ENCODE measurements at regions not wholly inside any gene's neighbourhood (a gene's known extent, or its start where the extent isn't known, plus 50 kb on each side); places are given as distances from the start of the nearest gene placed in this dataset.

DNA sequence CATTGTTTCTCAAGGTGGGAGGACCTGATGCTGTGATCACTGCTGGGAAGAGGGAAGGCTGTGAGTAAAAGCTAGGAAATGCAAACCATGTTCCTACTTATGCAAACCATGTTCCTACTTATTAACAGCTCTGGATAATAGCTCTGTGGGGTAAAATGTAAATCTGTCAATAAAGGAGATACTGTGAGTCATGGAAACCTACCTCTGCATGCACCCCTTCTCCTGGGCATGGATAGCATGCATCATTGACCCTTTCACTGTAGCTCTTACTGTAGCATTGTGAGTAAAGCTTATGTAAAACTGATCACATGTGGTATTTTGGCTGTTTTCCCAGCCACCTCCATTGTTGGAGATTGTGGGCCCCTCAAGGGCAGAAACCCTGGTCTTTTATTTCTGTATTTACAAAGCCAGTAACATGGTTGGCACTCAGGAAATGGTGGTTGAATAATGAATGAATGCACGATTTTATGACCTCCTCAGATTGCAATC lies 253.7 kb downstream of the GRIN2B start:
- no peak overlapping the region for H3K4me2 ChIP-seq (ENCODE audit: low read depth, low read length)
- H4K8ac ChIP-seq (ENCODE audit: low read depth in 2 of 2, low read length in 2 of 2) = no peak overlapping the region
- in situ Hi-C loops (cut with MboI; ENCODE audit: low sequenced_read_pairs) (loop anchor here (25.0 kb wide), 1 partner anchor 435 kb away; no protein-coding TSS in a partner anchor), dilution Hi-C loops (cut with HindIII; ENCODE audit: low sequenced_read_pairs, unreplicated experiment) (no loop called here), intact Hi-C loops (cut with micrococcal nuclease) (no loop called here)
- no peak overlapping the region for H2BK20ac ChIP-seq (ENCODE audit: low read depth, low read length)
- DNase-seq (no peak), ATAC-seq (ENCODE audit: low read depth) (no peak)
- H3K9ac ChIP-seq (ENCODE audit: low read depth, low read length) = no peak overlapping the region
- no peak overlapping the region for H4K91ac ChIP-seq (ENCODE audit: insufficient read depth, low read depth, low read length)
- no CpG with 5 or more reads among the region's 1 CpG for WGBS, 2 experiments (ENCODE audit: extremely low coverage in 2 of 2, insufficient read length in 1 of 2)
- no peaks in the 10 kb centered on the region for H3K27me3 ChIP-seq (ENCODE audit: control insufficient read depth, insufficient read depth, low read length)
- no peaks in the 10 kb centered on the region for H3K9me3 ChIP-seq (ENCODE audit: control insufficient read depth, insufficient read depth, low read length)
- H3K18ac ChIP-seq (ENCODE audit: low read depth, low read length) = no peak overlapping the region
- ChIA-PET CTCF (no interaction called here), POLR2A (ENCODE audit: unreplicated experiment) (no interaction called here)
- no peak overlapping the region for H3K4ac ChIP-seq (ENCODE audit: low read depth, low read length)
- BruUV-seq (replicated peaks) = no TSS peak
- H4K20me1 ChIP-seq (ENCODE audit: insufficient read depth, low read length) = no peaks in the 10 kb centered on the region
- no peak overlapping the region for H2BK120ac ChIP-seq (ENCODE audit: low read depth, low read length)
- no peak overlapping the region for H3K23ac ChIP-seq (ENCODE audit: low read depth, low read length)
- no peaks in the 10 kb centered on the region for H3K79me1 ChIP-seq (ENCODE audit: low read depth in 1 of 2, low read length in 2 of 2)
- no peak overlapping the region for H2BK15ac ChIP-seq (ENCODE audit: low read depth, low read length)
- H3K36me3 ChIP-seq (ENCODE audit: control insufficient read depth, insufficient read depth, low read length) = no peaks in the 10 kb centered on the region
- H3K9me1 ChIP-seq (ENCODE audit: insufficient read depth, low read length) = no peaks in the 10 kb centered on the region
- H2BK5ac ChIP-seq (ENCODE audit: low read depth, low read length, poor library complexity, severe bottlenecking) = no peak overlapping the region
- H3K14ac ChIP-seq (replicated peaks; ENCODE audit: low read depth, low read length) = no peak overlapping the region
- H3K27ac ChIP-seq (ENCODE audit: insufficient read depth, low read length) = no peak overlapping the region
- H3K4me3 ChIP-seq (ENCODE audit: insufficient read depth, low read depth, low read length) = no peak overlapping the region
- no peak overlapping the region for H2AK9ac ChIP-seq (replicated peaks; ENCODE audit: low read depth, low read length, poor library complexity)
- H4K5ac ChIP-seq (ENCODE audit: low read depth, low read length) = no peak overlapping the region
- no peaks in the 10 kb centered on the region for H3K4me1 ChIP-seq (ENCODE audit: control insufficient read depth, insufficient read depth, low read length)
- no peak overlapping the region for H2AFZ ChIP-seq (replicated peaks; ENCODE audit: low read length, poor library complexity)
- no peak overlapping the region for H2AK5ac ChIP-seq (ENCODE audit: low read depth, low read length)
- no peak for TF ChIP-seq RAD21 (IDR thresholded peaks at IDR 0.05; ENCODE audit: low read length)
- TF ChIP-seq RFX5 (IDR thresholded peaks at IDR 0.05; ENCODE audit: low read depth, low read length) = no peak
- TF ChIP-seq SMC3 (IDR thresholded peaks at IDR 0.05; ENCODE audit: low read depth, low read length) = no peak
- TF ChIP-seq MXI1 (IDR thresholded peaks at IDR 0.05; ENCODE audit: borderline replicate concordance, low read depth, low read length) = no peak
- TF ChIP-seq FOS (IDR thresholded peaks at IDR 0.05; ENCODE audit: low read depth, low read length) = no peak
- TF ChIP-seq NFE2L2 (IDR thresholded peaks at IDR 0.05; ENCODE audit: low read depth, low read length) = no peak
- TF ChIP-seq, protein P1, sequence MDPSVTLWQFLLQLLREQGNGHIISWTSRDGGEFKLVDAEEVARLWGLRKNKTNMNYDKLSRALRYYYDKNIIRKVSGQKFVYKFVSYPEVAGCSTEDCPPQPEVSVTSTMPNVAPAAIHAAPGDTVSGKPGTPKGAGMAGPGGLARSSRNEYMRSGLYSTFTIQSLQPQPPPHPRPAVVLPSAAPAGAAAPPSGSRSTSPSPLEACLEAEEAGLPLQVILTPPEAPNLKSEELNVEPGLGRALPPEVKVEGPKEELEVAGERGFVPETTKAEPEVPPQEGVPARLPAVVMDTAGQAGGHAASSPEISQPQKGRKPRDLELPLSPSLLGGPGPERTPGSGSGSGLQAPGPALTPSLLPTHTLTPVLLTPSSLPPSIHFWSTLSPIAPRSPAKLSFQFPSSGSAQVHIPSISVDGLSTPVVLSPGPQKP (IDR thresholded peaks at IDR 0.05; ENCODE audit: borderline replicate concordance, low read depth, low read length) = no peak
- no peak for TF ChIP-seq BHLHE40 (IDR thresholded peaks at IDR 0.05; ENCODE audit: low read depth, low read length)
- no peak for TF ChIP-seq POLR2A (IDR thresholded peaks at IDR 0.05; ENCODE audit: low read depth, low read length)
- TF ChIP-seq, protein P2, sequence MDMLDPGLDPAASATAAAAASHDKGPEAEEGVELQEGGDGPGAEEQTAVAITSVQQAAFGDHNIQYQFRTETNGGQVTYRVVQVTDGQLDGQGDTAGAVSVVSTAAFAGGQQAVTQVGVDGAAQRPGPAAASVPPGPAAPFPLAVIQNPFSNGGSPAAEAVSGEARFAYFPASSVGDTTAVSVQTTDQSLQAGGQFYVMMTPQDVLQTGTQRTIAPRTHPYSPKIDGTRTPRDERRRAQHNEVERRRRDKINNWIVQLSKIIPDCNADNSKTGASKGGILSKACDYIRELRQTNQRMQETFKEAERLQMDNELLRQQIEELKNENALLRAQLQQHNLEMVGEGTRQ (IDR thresholded peaks at IDR 0.05; ENCODE audit: low read depth, low read length) = no peak
- no peak for TF ChIP-seq CHD1 (IDR thresholded peaks at IDR 0.05; ENCODE audit: low read depth, low read length)
- TF ChIP-seq, protein P3, sequence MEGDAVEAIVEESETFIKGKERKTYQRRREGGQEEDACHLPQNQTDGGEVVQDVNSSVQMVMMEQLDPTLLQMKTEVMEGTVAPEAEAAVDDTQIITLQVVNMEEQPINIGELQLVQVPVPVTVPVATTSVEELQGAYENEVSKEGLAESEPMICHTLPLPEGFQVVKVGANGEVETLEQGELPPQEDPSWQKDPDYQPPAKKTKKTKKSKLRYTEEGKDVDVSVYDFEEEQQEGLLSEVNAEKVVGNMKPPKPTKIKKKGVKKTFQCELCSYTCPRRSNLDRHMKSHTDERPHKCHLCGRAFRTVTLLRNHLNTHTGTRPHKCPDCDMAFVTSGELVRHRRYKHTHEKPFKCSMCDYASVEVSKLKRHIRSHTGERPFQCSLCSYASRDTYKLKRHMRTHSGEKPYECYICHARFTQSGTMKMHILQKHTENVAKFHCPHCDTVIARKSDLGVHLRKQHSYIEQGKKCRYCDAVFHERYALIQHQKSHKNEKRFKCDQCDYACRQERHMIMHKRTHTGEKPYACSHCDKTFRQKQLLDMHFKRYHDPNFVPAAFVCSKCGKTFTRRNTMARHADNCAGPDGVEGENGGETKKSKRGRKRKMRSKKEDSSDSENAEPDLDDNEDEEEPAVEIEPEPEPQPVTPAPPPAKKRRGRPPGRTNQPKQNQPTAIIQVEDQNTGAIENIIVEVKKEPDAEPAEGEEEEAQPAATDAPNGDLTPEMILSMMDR (conservative IDR thresholded peaks at IDR 0.05; ENCODE audit: low read depth, low read length) = no peak
- no peak for TF ChIP-seq MAFK (IDR thresholded peaks at IDR 0.05; ENCODE audit: low read depth, low read length)
- TF ChIP-seq CEBPB (IDR thresholded peaks at IDR 0.05; ENCODE audit: low read depth, low read length) = no peak
- no peak for TF ChIP-seq RCOR1 (IDR thresholded peaks at IDR 0.05; ENCODE audit: insufficient replicate concordance, low read length)
- H3K56ac ChIP-seq (ENCODE audit: extremely low read depth, insufficient read depth, low read length) = no peak overlapping the region

All from IMR-90 (cell line).